PFSK-1 (cell line): ENCODE measurements at regions not wholly inside any gene's neighbourhood (a gene's known extent, or its start where the extent isn't known, plus 50 kb on each side); places are given as distances from the start of the nearest gene placed in this dataset.

ENCODE experiments used
- POLR2AphosphoS5 ChIP-seq: IDR thresholded peaks from 2 replicates; pipeline ENCODE4 v1.6.1; 2012; ENCODE audit warnings: low read depth, mild to moderate bottlenecking, control low read depth, low read length, moderate library complexity
- SIN3A ChIP-seq: IDR thresholded peaks from 2 replicates; pipeline ENCODE4 v1.6.1; 2012; ENCODE audit warnings: mild to moderate bottlenecking, low read length, moderate library complexity, borderline replicate concordance; ENCODE audit not compliant: insufficient read depth
- TAF1 ChIP-seq: IDR thresholded peaks from 2 replicates; pipeline ENCODE4 v1.6.1; 2012; ENCODE audit warnings: low read length, control low read depth, borderline replicate concordance; ENCODE audit not compliant: insufficient read depth

DNA sequence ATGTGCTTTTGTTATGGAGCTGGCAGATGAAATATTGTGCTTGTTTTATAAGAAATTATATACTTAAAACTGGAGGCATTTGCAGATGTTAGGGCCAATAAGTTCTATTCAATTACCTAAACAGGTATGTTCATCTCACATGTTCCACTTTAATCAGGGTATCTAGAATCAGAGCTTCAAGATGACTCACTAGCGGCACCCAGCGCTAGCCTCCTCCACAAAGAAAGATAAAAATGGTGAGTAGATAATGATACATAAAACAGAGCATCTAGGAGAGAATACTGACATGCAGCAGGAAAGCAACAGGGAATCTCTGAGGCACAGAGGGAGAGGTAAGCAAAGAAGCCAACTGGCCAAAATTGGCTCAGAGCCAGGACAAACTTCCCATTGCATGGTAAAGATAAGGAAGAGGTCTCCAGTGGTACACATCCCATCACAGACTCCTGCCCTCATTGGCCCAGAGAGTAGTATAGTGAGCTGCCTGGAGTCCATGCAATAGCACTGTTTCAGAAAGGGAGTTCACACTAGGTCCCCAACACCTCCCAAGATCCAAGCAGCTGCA lies 200.7 kb upstream of the SPTLC3 start:
- TF ChIP-seq SIN3A = no peak
- no peak for TF ChIP-seq POLR2AphosphoS5
- TF ChIP-seq TAF1 = no peak
